Stimulated activated CD4-positive, alpha-beta T cell treated with anti-CD3 and anti-CD28 coated beads, Interleukin-2, amount 100 ng/mL, for 48 hours (primary cell): ENCODE measurements at regions not wholly inside any gene's neighbourhood (a gene's known extent, or its start where the extent isn't known, plus 50 kb on each side); places are given as distances from the start of the nearest gene placed in this dataset.

Experiments
- DNase-seq, 2 donors: peaks; one replicate each; pipeline ENCODE4 v3.0.0-alpha.2; 2020

GRCh38 chr6:91487696-91488392 is 901.0 kb upstream of the MAP3K7 start:
- DNase-seq = no peak

DNA sequence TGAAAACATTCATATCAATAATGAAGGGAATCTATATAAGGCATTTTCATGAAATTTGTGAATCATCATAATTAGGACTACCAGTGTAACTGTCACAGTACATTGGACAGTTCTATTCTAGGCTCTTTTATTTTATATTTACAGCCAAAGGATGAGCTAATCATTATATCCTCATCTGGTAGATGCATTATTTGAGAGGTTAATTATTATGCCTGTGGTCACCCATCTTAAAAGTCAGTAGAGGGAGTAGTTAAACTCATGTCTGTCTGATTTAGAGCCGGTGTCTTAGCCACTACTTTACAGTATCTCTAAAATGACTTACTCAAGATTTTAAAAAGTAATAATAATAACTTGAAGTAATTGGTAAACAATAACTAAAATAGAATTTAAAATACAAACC is 899.3 kb upstream of the MAP3K7 start:
- DNase-seq = no peak

DNA sequence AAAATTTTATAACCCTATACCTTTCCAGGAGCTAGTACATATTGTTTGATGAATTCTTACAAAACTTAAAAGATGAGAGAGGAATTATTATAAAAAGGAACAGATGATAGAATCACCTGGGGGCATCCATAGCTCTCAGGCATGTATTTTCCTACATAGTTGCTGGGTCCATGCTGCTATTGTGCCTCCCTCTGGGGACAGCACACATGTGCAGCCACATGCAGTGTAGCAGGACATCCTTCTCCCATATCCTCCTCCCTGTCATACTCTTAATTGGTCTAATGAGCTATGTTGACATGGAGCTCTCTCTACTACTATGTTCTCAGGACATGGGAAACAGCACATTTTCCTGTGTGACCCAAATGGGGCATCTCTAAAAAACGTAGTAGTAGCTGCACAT is 898.2 kb upstream of the MAP3K7 start:
- DNase-seq = no peak

- no peak for DNase-seq
Observed at GRCh38 chr6:91483415-91484105, 896.7 kb upstream of the MAP3K7 start.

GRCh38 chr6:91482498-91482897 is 895.6 kb upstream of the MAP3K7 start:
- no peak for DNase-seq

GRCh38 chr6:91480402-91480801 is 893.5 kb upstream of the MAP3K7 start:
- no peak for DNase-seq

GRCh38 chr6:91477688-91478087 is 890.8 kb upstream of the MAP3K7 start:
- no peak for DNase-seq

DNA sequence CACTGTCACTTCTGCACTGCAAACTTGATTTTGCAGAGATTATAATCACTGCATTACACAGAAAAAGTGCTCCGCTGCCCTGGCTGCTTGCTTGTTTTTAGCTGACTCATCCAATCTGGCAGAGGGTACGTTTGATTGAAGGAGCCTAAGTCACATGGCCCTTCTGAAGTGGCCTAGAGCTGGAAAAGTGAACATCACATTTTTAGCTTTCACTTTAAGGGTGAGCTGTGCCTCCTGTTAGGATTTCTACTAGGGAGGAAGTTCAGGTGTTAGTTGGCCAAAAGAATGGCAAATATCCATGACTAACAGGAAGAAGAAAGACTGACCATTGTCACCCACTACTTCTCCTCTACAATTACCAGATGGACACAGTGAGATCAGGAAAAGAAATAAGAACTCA is 889.1 kb upstream of the MAP3K7 start:
- DNase-seq = no peak

- DNase-seq = no peak
Observed at GRCh38 chr6:91465393-91465792, 878.5 kb upstream of the MAP3K7 start.

- no peak for DNase-seq
Observed at GRCh38 chr6:91464718-91465117, 877.8 kb upstream of the MAP3K7 start.

GRCh38 chr6:91464201-91464600 is 877.3 kb upstream of the MAP3K7 start:
- DNase-seq = no peak

GRCh38 chr6:91462241-91462640 is 875.4 kb upstream of the MAP3K7 start:
- no peak for DNase-seq

DNA sequence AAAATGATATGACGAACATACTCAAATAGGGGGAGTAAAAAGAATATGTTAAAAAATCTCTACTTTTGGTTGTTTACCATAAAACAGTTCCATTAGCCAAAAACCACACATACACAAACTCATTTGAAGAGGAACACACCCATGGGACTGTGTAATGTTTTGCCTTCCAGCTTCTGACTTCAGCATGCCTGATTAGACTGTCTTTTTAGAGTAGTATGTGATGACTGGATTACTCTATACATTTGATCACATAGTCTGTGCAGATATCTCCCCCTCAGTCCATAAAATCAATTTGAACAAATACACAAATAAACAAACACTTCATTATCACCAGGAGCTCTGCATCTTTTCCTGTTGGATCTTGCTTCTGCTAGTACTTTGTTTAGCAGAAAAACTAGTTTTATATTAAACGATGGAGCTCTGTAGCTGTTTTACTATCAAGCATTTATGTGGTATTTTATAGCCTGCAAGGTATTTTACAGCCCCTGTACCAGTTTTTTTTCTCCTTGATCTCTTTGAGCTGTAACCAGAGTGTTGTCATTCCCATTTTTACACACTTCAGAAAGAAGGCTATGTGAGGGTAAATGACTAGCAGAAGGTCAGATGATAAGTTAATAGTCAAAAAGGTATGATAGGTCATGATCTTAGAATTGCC is 866.5 kb upstream of the MAP3K7 start:
- no peak for DNase-seq

DNA sequence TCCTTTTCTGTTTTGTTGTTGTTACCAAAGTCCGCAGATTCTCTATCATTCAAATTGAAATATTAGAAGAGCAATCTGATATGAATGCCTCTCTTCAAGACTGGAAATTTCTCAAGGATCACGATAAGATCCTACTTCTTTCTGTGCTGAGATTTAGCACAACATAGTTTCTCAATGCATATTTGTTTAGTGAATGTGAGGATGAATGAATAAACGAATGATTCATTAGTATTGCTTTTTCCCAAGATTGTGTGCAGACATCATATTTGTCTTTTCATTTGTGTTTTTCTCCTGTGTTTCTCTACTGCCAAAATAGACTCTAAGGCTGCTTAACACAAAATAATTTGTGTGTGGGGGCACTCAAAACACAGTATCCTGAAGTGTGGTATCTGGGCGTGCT is 862.7 kb upstream of the MAP3K7 start:
- DNase-seq = no peak

GRCh38 chr6:91447530-91448254 is 860.8 kb upstream of the MAP3K7 start:
- DNase-seq = no peak

- DNase-seq = no peak
Observed at GRCh38 chr6:91447081-91447480, 860.2 kb upstream of the MAP3K7 start.

DNA sequence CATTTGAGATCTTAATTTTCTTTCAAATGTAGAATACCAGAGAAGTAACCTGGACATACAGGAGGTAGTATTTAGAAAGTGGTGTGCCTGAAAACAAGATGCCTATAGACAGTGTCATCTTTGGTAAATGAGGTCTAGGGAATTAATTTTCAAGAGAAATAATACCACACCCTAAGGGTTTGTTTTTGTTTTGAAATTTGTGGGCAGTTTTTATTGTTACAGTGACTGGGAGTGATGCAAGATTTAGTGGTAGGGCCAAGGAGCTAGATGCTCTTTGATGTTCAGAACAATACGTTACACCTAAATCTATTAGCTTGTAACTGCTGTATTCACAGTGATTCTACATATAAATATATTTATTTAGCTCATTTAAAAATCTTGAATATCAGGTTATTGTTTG is 856.5 kb upstream of the MAP3K7 start:
- DNase-seq = no peak

DNA sequence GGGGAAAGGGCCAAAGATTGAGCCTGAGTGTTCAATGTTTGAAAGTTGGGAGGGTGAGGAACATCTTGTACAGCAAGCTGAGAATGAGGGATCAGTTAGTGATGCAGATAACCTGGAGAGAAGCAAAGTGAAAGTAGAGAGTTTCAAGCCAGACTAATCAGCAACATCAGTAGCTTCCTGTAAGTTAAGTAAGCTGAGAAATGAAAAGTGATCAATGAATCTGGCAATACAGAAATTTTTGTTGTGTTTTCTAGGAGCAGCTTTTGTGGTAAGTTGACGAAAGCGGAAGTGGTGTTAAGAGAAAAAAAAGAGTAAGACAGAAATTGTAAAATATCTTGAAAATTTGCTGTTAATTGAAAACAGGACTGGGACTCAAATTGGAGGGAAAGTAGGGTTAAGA is 855.5 kb upstream of the MAP3K7 start:
- no peak for DNase-seq

- no peak for DNase-seq
Observed at GRCh38 chr6:91438570-91438969, 851.7 kb upstream of the MAP3K7 start.

- no peak for DNase-seq
Observed at GRCh38 chr6:91437315-91437729, 850.5 kb upstream of the MAP3K7 start.

- no peak for DNase-seq
Observed at GRCh38 chr6:91436448-91436847, 849.6 kb upstream of the MAP3K7 start.

DNA sequence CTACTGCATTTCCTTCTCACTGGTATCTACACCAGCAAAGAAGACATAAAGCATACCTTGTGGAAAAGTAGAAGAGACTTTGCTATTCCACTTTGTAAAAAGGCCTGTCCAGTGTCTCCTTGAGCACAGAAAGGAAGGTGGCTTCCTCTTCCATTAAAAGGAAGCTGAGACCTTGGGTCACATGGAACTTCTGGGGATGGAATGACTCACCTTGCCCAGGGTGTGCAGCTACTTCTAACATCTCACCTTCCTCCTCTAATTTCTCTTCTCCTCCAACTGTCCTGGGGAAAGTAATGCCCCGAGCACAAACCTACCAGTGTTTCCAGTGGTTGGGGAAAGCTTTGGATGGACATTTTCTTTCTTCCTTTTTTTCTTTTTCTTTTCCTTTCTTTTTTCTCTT is 848.8 kb upstream of the MAP3K7 start:
- DNase-seq = no peak

- DNase-seq = no peak
Observed at GRCh38 chr6:91434576-91434975, 847.7 kb upstream of the MAP3K7 start.
